CD4-positive, alpha-beta memory T cell (primary cell): ENCODE measurements at regions not wholly inside any gene's neighbourhood (a gene's known extent, or its start where the extent isn't known, plus 50 kb on each side); places are given as distances from the start of the nearest gene placed in this dataset.

Source experiments
- CTCF ChIA-PET: fragments of 350-600 bp; sonication (Branson Sonifier 250); formaldehyde crosslinking; loops from one replicate; lab custom pipeline; 2021; ENCODE audit warnings: inconsistent platforms; ENCODE audit not compliant: partially characterized antibody; lab: Charles Lee
- POLR2A ChIA-PET: fragments of 350-600 bp; sonication (Branson Sonifier 250); formaldehyde crosslinking; loops from one replicate; lab custom pipeline; 2021; ENCODE audit not compliant: partially characterized antibody; lab: Charles Lee
- DNase-seq, 5 donors: peaks; one replicate each; pipeline versions ENCODE4 v3.0.0 to v3.0.0-alpha.2; 2020 to 2022; ENCODE audit warnings: mixed read lengths in 1 of 5
- H3K27ac ChIP-seq: one replicate; pipeline ENCODE4 v1.7.0; 2013; ENCODE audit warnings: low read depth, low read length
- H3K27me3 ChIP-seq: 2 replicates; pipeline ENCODE4 v1.7.0; 2013; ENCODE audit warnings: mild to moderate bottlenecking, low read length, moderate library complexity; ENCODE audit not compliant: insufficient read depth
- H3K36me3 ChIP-seq: 2 replicates; pipeline ENCODE4 v1.7.0; 2013; ENCODE audit warnings: mild to moderate bottlenecking, low read length, moderate library complexity; ENCODE audit not compliant: insufficient read depth
- H3K4me1 ChIP-seq: 2 replicates; pipeline ENCODE4 v1.7.0; 2013; ENCODE audit warnings: mild to moderate bottlenecking, low read length, moderate library complexity; ENCODE audit not compliant: insufficient read depth
- H3K4me3 ChIP-seq, 2 donors: one replicate each; pipeline ENCODE4 v1.7.0; 2013; ENCODE audit warnings: low read length in 2 of 2, mild to moderate bottlenecking in 1 of 2
- H3K9me3 ChIP-seq, 2 donors: one replicate each; pipeline ENCODE4 v1.7.0; 2013; ENCODE audit warnings: low read length in 2 of 2, control low read depth in 1 of 2; ENCODE audit not compliant: control insufficient read depth in 1 of 2
- H3K27ac Mint-ChIP-seq, 7 donors: one replicate each; pipeline ENCODE4 v1.8.0; 2020 to 2021; ENCODE audit warnings: mixed read lengths in 7 of 7, mild to moderate bottlenecking in 6 of 7, inconsistent platforms in 3 of 7, moderate library complexity in 3 of 7
- H3K27me3 Mint-ChIP-seq, 2 donors: one replicate each; pipeline ENCODE4 v1.8.0; 2020 to 2021; ENCODE audit warnings: mixed read lengths in 2 of 2
- H3K36me3 Mint-ChIP-seq, 2 donors: one replicate each; pipeline ENCODE4 v1.8.0; 2020 to 2021; ENCODE audit warnings: mixed read lengths in 2 of 2, inconsistent platforms in 1 of 2, mild to moderate bottlenecking in 1 of 2
- H3K4me1 Mint-ChIP-seq, 4 donors: one replicate each; pipeline ENCODE4 v1.8.0; 2020 to 2021; ENCODE audit warnings: mixed read lengths in 4 of 4, mild to moderate bottlenecking in 1 of 4
- H3K4me3 Mint-ChIP-seq, 8 donors: one replicate each; pipeline ENCODE4 v1.8.0; 2020 to 2021; ENCODE audit warnings: mixed read lengths in 8 of 8, mild to moderate bottlenecking in 7 of 8, moderate library complexity in 6 of 8, inconsistent platforms in 3 of 8
- H3K9me3 Mint-ChIP-seq, 8 donors: one replicate each; pipeline ENCODE4 v1.8.0; 2020 to 2021; ENCODE audit warnings: mixed read lengths in 8 of 8, mild to moderate bottlenecking in 5 of 8, inconsistent platforms in 3 of 8, moderate library complexity in 1 of 8
- intact Hi-C: fragments of 100-400 bp; cut with micrococcal nuclease; formaldehyde crosslinking; loops from one replicate; pipeline ENCODE4 v1.15.1; 2023

GRCh38 chr2:217412277-217412676 is 552.4 kb upstream of the TNP1 start:
- POLR2A ChIA-PET = no interaction called here
- intact Hi-C loops = no loop called here

DNA sequence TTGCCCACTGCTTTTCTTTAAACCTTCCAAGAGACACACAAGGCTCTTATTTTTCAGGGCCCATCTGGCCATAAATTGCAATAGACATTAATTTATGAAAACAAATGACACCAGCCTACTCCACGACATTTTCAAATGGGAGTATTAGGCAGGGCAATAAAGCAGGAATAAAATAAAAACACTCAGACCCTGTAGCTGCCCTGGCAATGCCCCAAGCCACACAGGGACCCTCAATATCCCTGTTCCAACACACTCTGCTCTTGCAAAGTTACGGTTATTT is 550.8 kb upstream of the TNP1 start:
- H3K27me3 Mint-ChIP-seq = no peaks in the 10 kb centered on the region
- H3K9me3 Mint-ChIP-seq = peaks cover 0 to 4% (median 0%) of the 10 kb centered on the region in 8 donors
- H3K36me3 ChIP-seq = no peaks in the 10 kb centered on the region
- intact Hi-C loops = no loop called here
- no peaks in the 10 kb centered on the region for H3K9me3 ChIP-seq
- H3K4me3 Mint-ChIP-seq = no peak overlapping the region
- H3K27ac ChIP-seq = no peak overlapping the region
- CTCF ChIA-PET = no interaction called here
- H3K27me3 ChIP-seq = no peaks in the 10 kb centered on the region
- POLR2A ChIA-PET = no interaction called here
- no peaks in the 10 kb centered on the region for H3K4me1 ChIP-seq
- no peaks in the 10 kb centered on the region for H3K36me3 Mint-ChIP-seq
- no peak for DNase-seq
- H3K27ac Mint-ChIP-seq = no peak overlapping the region
- peaks cover 0 to 3% (median 0%) of the 10 kb centered on the region in 4 donors for H3K4me1 Mint-ChIP-seq
- no peak overlapping the region for H3K4me3 ChIP-seq

More at GRCh38 chr2:217412277-217412676, 552.4 kb upstream of the TNP1 start:
- Mint-ChIP-seq H3K27ac (no peak overlapping the region), H3K27me3 (no peaks in the 10 kb centered on the region), H3K9me3 (peaks cover 0 to 2% (median 0%) of the 10 kb centered on the region in 8 donors), H3K36me3 (no peaks in the 10 kb centered on the region), H3K4me3 (no peak overlapping the region), H3K4me1 (no peaks in the 10 kb centered on the region)
- Histone ChIP-seq H3K27ac (no peak overlapping the region), H3K4me1 (no peaks in the 10 kb centered on the region), H3K4me3 (no peak overlapping the region), H3K9me3 (no peaks in the 10 kb centered on the region), H3K36me3 (no peaks in the 10 kb centered on the region), H3K27me3 (no peaks in the 10 kb centered on the region)
- no peak for DNase-seq
- CTCF ChIA-PET = no interaction called here

- ChIA-PET CTCF (no interaction called here), POLR2A (no interaction called here)
- no peaks in the 10 kb centered on the region for H3K36me3 ChIP-seq
- intact Hi-C loops = no loop called here
- no peak overlapping the region for H3K4me3 ChIP-seq
- H3K4me1 ChIP-seq = no peaks in the 10 kb centered on the region
- no peaks in the 10 kb centered on the region for H3K27me3 ChIP-seq
- Mint-ChIP-seq H3K4me3 (no peak overlapping the region), H3K36me3 (no peaks in the 10 kb centered on the region), H3K4me1 (peaks cover 0 to 3% (median 0%) of the 10 kb centered on the region in 4 donors), H3K27ac (no peak overlapping the region), H3K27me3 (no peaks in the 10 kb centered on the region), H3K9me3 (peaks cover 0 to 4% (median 0%) of the 10 kb centered on the region in 8 donors)
- no peak overlapping the region for H3K27ac ChIP-seq
- no peaks in the 10 kb centered on the region for H3K9me3 ChIP-seq
- DNase-seq = no peak
These were observed 550.3 kb upstream of the TNP1 start for GRCh38 chr2:217409949-217410680.

DNA sequence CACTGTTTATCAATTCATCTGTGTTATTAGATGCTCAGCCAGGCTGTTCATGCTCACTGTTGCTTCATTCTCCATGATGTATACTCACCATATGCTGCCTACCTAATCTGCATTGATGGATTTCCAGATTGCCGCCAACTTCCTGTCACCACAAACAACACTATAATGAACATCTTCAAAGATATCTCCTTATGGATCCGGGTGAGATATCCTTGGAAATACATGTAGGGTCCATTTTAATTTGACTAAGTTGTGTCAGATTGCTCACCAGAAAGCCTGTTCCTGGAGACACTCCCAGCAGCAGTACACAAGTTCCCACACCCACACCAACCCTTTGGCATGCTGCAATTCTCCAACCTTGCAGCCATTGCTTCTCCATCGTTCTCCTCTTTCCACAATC is 547.5 kb upstream of the TNP1 start:
- POLR2A ChIA-PET = no interaction called here
- H3K27ac ChIP-seq = no peak overlapping the region
- H3K36me3 Mint-ChIP-seq = no peaks in the 10 kb centered on the region

GRCh38 chr2:217404236-217404760 is 544.4 kb upstream of the TNP1 start:
- no peaks in the 10 kb centered on the region for H3K36me3 ChIP-seq
- H3K9me3 Mint-ChIP-seq = peaks cover 0 to 2% (median 0%) of the 10 kb centered on the region in 8 donors
- H3K4me1 Mint-ChIP-seq = peaks cover 0 to 8% (median 7%) of the 10 kb centered on the region in 4 donors
- H3K4me1 ChIP-seq = no peaks in the 10 kb centered on the region
- ChIA-PET CTCF (no interaction called here), POLR2A (no interaction called here)
- H3K27ac ChIP-seq = no peak overlapping the region
- H3K4me3 Mint-ChIP-seq = no peak overlapping the region
- DNase-seq = no peak
- H3K9me3 ChIP-seq = no peaks in the 10 kb centered on the region
- H3K36me3 Mint-ChIP-seq = no peaks in the 10 kb centered on the region
- no peak overlapping the region for H3K4me3 ChIP-seq
- no peaks in the 10 kb centered on the region for H3K27me3 Mint-ChIP-seq
- no peaks in the 10 kb centered on the region for H3K27me3 ChIP-seq
- intact Hi-C loops = no loop called here
- no peak overlapping the region for H3K27ac Mint-ChIP-seq

More for the DNA sequence above, 547.5 kb upstream of the TNP1 start:
- Mint-ChIP-seq H3K4me3 (no peak overlapping the region), H3K4me1 (peaks cover 0 to 3% (median 0%) of the 10 kb centered on the region in 4 donors), H3K9me3 (peaks cover 0 to 4% (median 0%) of the 10 kb centered on the region in 8 donors), H3K27me3 (no peaks in the 10 kb centered on the region), H3K27ac (no peak overlapping the region)
- Histone ChIP-seq H3K27me3 (no peaks in the 10 kb centered on the region), H3K4me3 (no peak overlapping the region), H3K4me1 (no peaks in the 10 kb centered on the region), H3K9me3 (no peaks in the 10 kb centered on the region), H3K36me3 (no peaks in the 10 kb centered on the region)
- peak in 1 of 5 donors; percentile 16 for DNase-seq
- CTCF ChIA-PET = no interaction called here
- intact Hi-C loops = no loop called here

GRCh38 chr2:217402761-217403383 is 543.0 kb upstream of the TNP1 start:
- Mint-ChIP-seq H3K27ac (no peak overlapping the region), H3K27me3 (no peaks in the 10 kb centered on the region), H3K36me3 (no peaks in the 10 kb centered on the region), H3K9me3 (peaks cover 0 to 2% (median 0%) of the 10 kb centered on the region in 8 donors), H3K4me1 (peaks cover 8 to 19% (median 17%) of the 10 kb centered on the region in 4 donors), H3K4me3 (no peak overlapping the region)
- Histone ChIP-seq H3K4me1 (peaks cover 9% of the 10 kb centered on the region), H3K9me3 (no peaks in the 10 kb centered on the region), H3K36me3 (no peaks in the 10 kb centered on the region), H3K27ac (no peak overlapping the region), H3K27me3 (no peaks in the 10 kb centered on the region), H3K4me3 (no peak overlapping the region)
- ChIA-PET CTCF (no interaction called here), POLR2A (no interaction called here)
- DNase-seq = no peak
- intact Hi-C loops = no loop called here

DNA sequence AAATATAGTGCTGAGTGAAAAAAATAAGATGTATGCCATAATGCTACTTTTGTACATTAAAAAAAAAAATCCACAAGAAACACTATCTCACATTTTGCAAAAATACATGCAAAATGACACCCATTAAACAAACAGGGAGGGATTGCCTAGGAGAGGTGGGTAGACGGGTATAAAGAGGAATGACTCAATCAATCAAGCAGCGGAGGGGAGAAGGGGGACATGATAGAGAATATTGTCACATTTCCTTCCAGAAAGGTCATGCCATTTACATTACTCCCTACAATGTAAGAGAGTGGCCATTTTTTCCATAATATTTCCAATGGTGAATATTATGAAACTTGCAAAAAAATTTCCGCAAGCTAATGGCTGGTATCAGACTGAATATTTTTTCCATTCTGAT is 542.3 kb upstream of the TNP1 start:
- Mint-ChIP-seq H3K27ac (no peak overlapping the region), H3K4me3 (no peak overlapping the region), H3K36me3 (no peaks in the 10 kb centered on the region), H3K9me3 (peaks cover 0 to 2% (median 0%) of the 10 kb centered on the region in 8 donors), H3K27me3 (no peaks in the 10 kb centered on the region), H3K4me1 (peaks cover 8 to 19% (median 17%) of the 10 kb centered on the region in 4 donors)
- Histone ChIP-seq H3K4me1 (peaks cover 9% of the 10 kb centered on the region), H3K4me3 (no peak overlapping the region), H3K36me3 (no peaks in the 10 kb centered on the region), H3K27me3 (no peaks in the 10 kb centered on the region), H3K27ac (no peak overlapping the region), H3K9me3 (no peaks in the 10 kb centered on the region)
- intact Hi-C loops = no loop called here
- POLR2A ChIA-PET = no interaction called here
- CTCF ChIA-PET = no interaction called here
- DNase-seq = no peak
